ENCODE measurements at regions not wholly inside any gene's neighbourhood (a gene's known extent, or its start where the extent isn't known, plus 50 kb on each side); places are given as distances from the start of the nearest gene placed in this dataset.

DNA sequence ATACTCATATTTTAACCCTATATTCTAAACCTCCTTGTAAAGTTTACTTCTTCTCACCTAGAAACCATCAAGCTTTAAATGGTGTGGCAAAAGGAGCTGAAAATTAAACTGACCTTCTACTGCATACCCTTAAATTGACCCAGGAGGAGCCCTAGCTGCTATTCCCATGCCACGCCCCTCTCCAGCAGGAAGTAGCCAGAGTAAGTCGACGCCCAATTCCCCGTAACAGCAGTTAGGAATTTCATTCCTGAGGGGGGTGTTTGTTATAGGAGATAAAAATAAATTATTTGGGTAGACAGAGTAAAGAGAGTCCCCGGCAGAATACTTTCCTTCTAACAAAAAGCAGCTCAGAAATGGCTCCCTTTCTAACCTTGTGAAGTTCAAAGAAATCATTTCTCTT, 111.8 kb upstream of the FAM174A start:
- TF ChIP-seq ARNTL (CRISPR knock-in tag; IDR thresholded peaks at IDR 0.05; ENCODE audit: borderline replicate concordance, low read depth) (no peak), ZFP3 (CRISPR knock-in tag; IDR thresholded peaks at IDR 0.05) (no peak), BACH2 (CRISPR knock-in tag; IDR thresholded peaks at IDR 0.05; ENCODE audit: borderline replicate concordance) (no peak), ISL1 (CRISPR knock-in tag; IDR thresholded peaks at IDR 0.05) (no peak), ZNF565 (CRISPR knock-in tag; conservative IDR thresholded peaks at IDR 0.05; ENCODE audit: low read depth) (no peak)
- TF ChIP-seq, protein P1, sequence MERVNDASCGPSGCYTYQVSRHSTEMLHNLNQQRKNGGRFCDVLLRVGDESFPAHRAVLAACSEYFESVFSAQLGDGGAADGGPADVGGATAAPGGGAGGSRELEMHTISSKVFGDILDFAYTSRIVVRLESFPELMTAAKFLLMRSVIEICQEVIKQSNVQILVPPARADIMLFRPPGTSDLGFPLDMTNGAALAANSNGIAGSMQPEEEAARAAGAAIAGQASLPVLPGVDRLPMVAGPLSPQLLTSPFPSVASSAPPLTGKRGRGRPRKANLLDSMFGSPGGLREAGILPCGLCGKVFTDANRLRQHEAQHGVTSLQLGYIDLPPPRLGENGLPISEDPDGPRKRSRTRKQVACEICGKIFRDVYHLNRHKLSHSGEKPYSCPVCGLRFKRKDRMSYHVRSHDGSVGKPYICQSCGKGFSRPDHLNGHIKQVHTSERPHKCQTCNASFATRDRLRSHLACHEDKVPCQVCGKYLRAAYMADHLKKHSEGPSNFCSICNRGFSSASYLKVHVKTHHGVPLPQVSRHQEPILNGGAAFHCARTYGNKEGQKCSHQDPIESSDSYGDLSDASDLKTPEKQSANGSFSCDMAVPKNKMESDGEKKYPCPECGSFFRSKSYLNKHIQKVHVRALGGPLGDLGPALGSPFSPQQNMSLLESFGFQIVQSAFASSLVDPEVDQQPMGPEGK (CRISPR knock-in tag; IDR thresholded peaks at IDR 0.05; ENCODE audit: borderline replicate concordance): no peak
- TF ChIP-seq, protein P2, sequence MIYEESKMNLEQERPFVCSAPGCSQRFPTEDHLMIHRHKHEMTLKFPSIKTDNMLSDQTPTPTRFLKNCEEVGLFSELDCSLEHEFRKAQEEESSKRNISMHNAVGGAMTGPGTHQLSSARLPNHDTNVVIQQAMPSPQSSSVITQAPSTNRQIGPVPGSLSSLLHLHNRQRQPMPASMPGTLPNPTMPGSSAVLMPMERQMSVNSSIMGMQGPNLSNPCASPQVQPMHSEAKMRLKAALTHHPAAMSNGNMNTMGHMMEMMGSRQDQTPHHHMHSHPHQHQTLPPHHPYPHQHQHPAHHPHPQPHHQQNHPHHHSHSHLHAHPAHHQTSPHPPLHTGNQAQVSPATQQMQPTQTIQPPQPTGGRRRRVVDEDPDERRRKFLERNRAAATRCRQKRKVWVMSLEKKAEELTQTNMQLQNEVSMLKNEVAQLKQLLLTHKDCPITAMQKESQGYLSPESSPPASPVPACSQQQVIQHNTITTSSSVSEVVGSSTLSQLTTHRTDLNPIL (CRISPR knock-in tag; IDR thresholded peaks at IDR 0.05; ENCODE audit: low read depth): no peak

All from SK-N-SH treated with all-trans-retinoic acid at 6 μM for 48 hours (cell line).